Stomach (tissue), 8 donors: ENCODE measurements at regions not wholly inside any gene's neighbourhood (a gene's known extent, or its start where the extent isn't known, plus 50 kb on each side); places are given as distances from the start of the nearest gene placed in this dataset.
"Not testable (repeated sequence)": the region's sequence is repeated elsewhere in the genome, so short reads cannot be mapped to it uniquely, and the experiment has no call there.

ENCODE experiments used
- DNase-seq, 2 donors: peaks; one replicate each; pipeline versions ENCODE4 v3.0.0 to v3.0.0-alpha.2; 2013 to 2019
- H3K27ac ChIP-seq, 5 donors: fragments of 200-600 bp in 4 of 5; sonication (generic) in 4 of 5; one replicate each; pipeline ENCODE4 v1.5.1; 2013 to 2019; ENCODE audit warnings: mild to moderate bottlenecking in 1 of 5, moderate library complexity in 1 of 5
- H3K27me3 ChIP-seq, 3 donors: fragments of 200-600 bp; sonication (generic); one replicate each; pipeline ENCODE4 v1.5.1; 2017 to 2019; ENCODE audit warnings: mixed run types in 1 of 3
- H3K36me3 ChIP-seq, 4 donors: fragments of 200-600 bp; sonication (generic); 1 replicate in 3 of 4; 2 replicates in 1 of 4; pipeline ENCODE4 v1.5.1; 2016 to 2019
- H3K4me1 ChIP-seq, 4 donors: fragments of 200-600 bp; sonication (generic); one replicate each; pipeline ENCODE4 v1.5.1; 2016 to 2019
- H3K4me3 ChIP-seq, 4 donors: fragments of 200-600 bp; sonication (generic) in 3 of 4; one replicate each; pipeline ENCODE4 v1.5.1; 2016 to 2019; ENCODE audit warnings: mild to moderate bottlenecking in 1 of 4
- H3K9me3 ChIP-seq, 4 donors: fragments of 200-600 bp; sonication (generic); one replicate each; pipeline ENCODE4 v1.5.1; 2016 to 2019
- CTCF ChIP-seq, 7 experiments: fragments of 450-650 bp in 4 of 7; fragments of 200-600 bp in 3 of 7; sonication (generic) in 3 of 7; IDR thresholded peaks; one replicate each; pipeline ENCODE4 v1.5.1; 2016 to 2019; ENCODE audit warnings: antibody characterized with exemption in 7 of 7, control low read depth in 2 of 7, mild to moderate bottlenecking in 1 of 7
- EP300 ChIP-seq: sonication (generic); formaldehyde crosslinking; IDR thresholded peaks from one replicate; pipeline ENCODE4 v1.6.1; 2017; ENCODE audit warnings: antibody characterized with exemption
- POLR2A ChIP-seq, 4 donors: fragments of 450-650 bp; IDR thresholded peaks; one replicate each; pipeline ENCODE4 v1.6.1; 2016; ENCODE audit warnings: antibody characterized with exemption in 4 of 4, control low read depth in 2 of 4, mild to moderate bottlenecking in 1 of 4, moderate library complexity in 1 of 4
- POLR2AphosphoS5 ChIP-seq, 3 donors: sonication (generic); formaldehyde crosslinking; IDR thresholded peaks; one replicate each; pipeline ENCODE4 v1.6.1; 2016; ENCODE audit warnings: antibody characterized with exemption in 3 of 3
- WGBS, 5 donors: extraction: QIAGEN DNeasy Blood & Tissue Kit in 3 of 5; methylation state at CpG; one replicate each; pipeline versions ENCODE4 v1.1.5 to v1.1.7; 2013 to 2018; 5-methylcytosine and 5-hydroxymethylcytosine counted together
- intact Hi-C: fragments of 100-400 bp; cut with DNase I; formaldehyde crosslinking; loops from one replicate; pipeline ENCODE4 v1.15.1; 2023; ENCODE audit warnings: low total_unique reads
- donor health status: healthy with polysubstance abuse.
- donor health status: Bipolar disorder and iron deficiency.
- donor health status: healthy.

- TF ChIP-seq POLR2AphosphoS5 (IDR thresholded peaks at IDR 0.05): no peak
- no peak for TF ChIP-seq EP300
- TF ChIP-seq POLR2A (IDR thresholded peaks at IDR 0.05): no peak
- no peak for TF ChIP-seq CTCF (IDR thresholded peaks at IDR 0.05)
- peak in 1 of 2 donors; percentile 23 for DNase-seq
- peaks cover 0 to 29% (median 24%) of the 10 kb centered on the region in 4 donors for H3K9me3 ChIP-seq
- intact Hi-C loops: no loop called here
- 6 to 27% (median 13%) methylated on average over 8 of the region's 8 CpGs for WGBS, 5 donors
- no peaks in the 10 kb centered on the region for H3K36me3 ChIP-seq
- H3K4me3 ChIP-seq: peak overlapping the region in 1 of 4 donors; percentile 3
- H3K27me3 ChIP-seq: peaks cover 0 to 13% (median 0%) of the 10 kb centered on the region in 3 donors
- peaks cover 0 to 6% (median 2%) of the 10 kb centered on the region in 4 donors for H3K4me1 ChIP-seq
- no peak overlapping the region for H3K27ac ChIP-seq
These were observed 74.0 kb upstream of the CARD11 start for GRCh38 chr7:3117488-3118231.

DNA sequence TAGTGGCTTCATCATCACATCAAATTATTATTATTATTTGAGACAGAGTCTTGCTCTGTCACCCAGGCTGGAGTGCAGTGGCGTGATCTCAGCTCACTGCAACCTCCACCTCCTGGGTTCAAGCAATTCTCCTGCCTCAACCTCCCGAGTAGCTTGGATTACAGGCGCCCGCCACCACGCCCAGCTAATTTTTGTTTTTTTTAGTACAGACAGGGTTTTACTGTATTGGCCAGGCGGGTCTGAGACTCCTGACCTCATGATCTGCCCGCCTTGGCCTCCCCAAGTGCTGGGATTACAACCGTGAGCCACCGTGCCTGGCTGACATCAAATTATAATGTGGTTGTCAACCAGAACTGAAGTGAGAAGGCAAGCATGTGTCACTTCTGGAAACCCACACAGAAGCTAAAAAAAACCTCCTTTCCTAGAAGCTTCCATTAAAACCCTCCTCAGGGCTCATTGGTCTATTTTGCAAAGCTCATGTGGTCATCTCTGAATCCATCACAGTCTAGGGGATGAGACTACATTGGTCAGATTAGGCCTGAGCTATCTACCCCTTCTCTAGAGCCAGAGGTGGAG is 75.8 kb upstream of the CARD11 start:
- DNase-seq, intact Hi-C loops, H3K4me1 ChIP-seq, H3K36me3 ChIP-seq, H3K27me3 ChIP-seq, H3K4me3 ChIP-seq, H3K27ac ChIP-seq: not testable (repeated sequence)
- H3K9me3 ChIP-seq: peaks cover 0 to 19% (median 15%) of the 10 kb centered on the region in 4 donors
- 79 to 86% (median 82%) methylated on average over 9 of the region's 9 CpGs for WGBS, 5 donors

DNA sequence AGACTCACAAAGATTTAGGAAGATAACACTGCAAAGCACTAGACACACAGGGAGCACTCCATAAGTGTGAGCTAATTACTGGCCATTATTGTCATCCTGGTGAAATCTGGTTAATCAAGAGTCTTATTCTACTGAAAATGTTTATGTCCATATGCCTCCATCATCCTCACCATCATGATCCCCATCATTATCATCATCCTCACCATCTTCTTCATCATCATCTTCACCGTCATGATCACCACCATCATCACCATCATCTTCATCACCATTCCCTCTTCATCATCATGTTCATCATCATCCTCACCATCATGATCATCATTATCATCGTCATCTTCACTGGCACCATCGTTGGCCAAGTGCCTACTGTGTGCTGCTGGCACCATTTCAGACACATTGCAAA is 76.3 kb upstream of the CARD11 start:
- peaks cover 0 to 15% (median 12%) of the 10 kb centered on the region in 4 donors for H3K9me3 ChIP-seq
- no peak overlapping the region for H3K4me3 ChIP-seq
- no peaks in the 10 kb centered on the region for H3K36me3 ChIP-seq
- TF ChIP-seq CTCF (IDR thresholded peaks at IDR 0.05) (no peak), EP300 (no peak), POLR2AphosphoS5 (IDR thresholded peaks at IDR 0.05) (no peak), POLR2A (IDR thresholded peaks at IDR 0.05) (no peak)
- DNase-seq: no peak
- 61 to 77% (median 66%) methylated on average over 3 of the region's 3 CpGs for WGBS, 5 donors
- no peak overlapping the region for H3K27ac ChIP-seq
- peaks cover 0 to 9% (median 0%) of the 10 kb centered on the region in 3 donors for H3K27me3 ChIP-seq
- H3K4me1 ChIP-seq: peaks cover 0 to 6% (median 2%) of the 10 kb centered on the region in 4 donors
- intact Hi-C loops: no loop called here

DNA sequence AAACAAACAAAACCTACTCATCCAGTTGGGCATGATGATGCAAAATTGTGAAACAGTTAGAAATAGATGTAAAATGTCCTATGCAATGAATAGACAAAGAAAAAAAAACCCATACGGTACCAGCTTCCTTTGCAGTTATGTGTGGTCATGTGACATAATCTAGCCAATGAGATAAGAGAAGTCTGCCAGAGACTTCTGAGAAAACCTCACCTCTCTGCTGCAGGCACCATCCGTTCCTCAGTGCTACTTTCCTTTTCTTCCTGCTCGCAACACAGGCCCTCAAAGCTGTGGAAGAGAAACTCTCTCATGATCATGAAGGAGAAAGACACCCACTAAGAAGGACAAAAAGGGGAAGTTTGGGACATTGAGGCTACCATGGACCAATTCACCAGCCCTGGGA is 76.8 kb upstream of the CARD11 start:
- peaks cover 0 to 15% (median 12%) of the 10 kb centered on the region in 4 donors for H3K9me3 ChIP-seq
- WGBS, 5 donors: 74 to 91% (median 89%) methylated on average over 3 of the region's 3 CpGs
- intact Hi-C loops: no loop called here
- H3K4me3 ChIP-seq: no peak overlapping the region
- no peaks in the 10 kb centered on the region for H3K36me3 ChIP-seq
- no peak for DNase-seq
- H3K4me1 ChIP-seq: peaks cover 0 to 6% (median 2%) of the 10 kb centered on the region in 4 donors
- no peak overlapping the region for H3K27ac ChIP-seq
- TF ChIP-seq POLR2AphosphoS5 (IDR thresholded peaks at IDR 0.05) (no peak), EP300 (no peak), CTCF (IDR thresholded peaks at IDR 0.05) (no peak), POLR2A (IDR thresholded peaks at IDR 0.05) (no peak)
- H3K27me3 ChIP-seq: peaks cover 0 to 9% (median 0%) of the 10 kb centered on the region in 3 donors
